Endothelial cell of umbilical vein (primary cell): ENCODE measurements at regions not wholly inside any gene's neighbourhood (a gene's known extent, or its start where the extent isn't known, plus 50 kb on each side); places are given as distances from the start of the nearest gene placed in this dataset.

Experiments used
- BruUV-seq: library from RNA; stranded (reverse); fragments of 400-500 nt; replicated peaks from 2 replicates; lab custom pipeline; 2021; lab: Mats Ljungman, UMichigan
- CTCF ChIA-PET: fragments of 300-600, 350-600 bp; sonication (Branson Sonifier 250); formaldehyde crosslinking; loops from one replicate; lab custom pipeline; 2021; ENCODE audit warnings: antibody characterized with exemption, inconsistent platforms; lab: Charles Lee
- POLR2A ChIA-PET: fragments of 300-600, 350-600 bp; sonication (Branson Sonifier 250); formaldehyde crosslinking; loops from one replicate; lab custom pipeline; 2021; ENCODE audit warnings: antibody characterized with exemption, inconsistent platforms; lab: Charles Lee
- DNase-seq: peaks from one replicate; pipeline ENCODE4 v3.0.0-alpha.2; 2011; ENCODE audit warnings: low read depth, low spot score
- FAIRE-seq: peaks from 2 replicates; lab custom pipeline; 2011; peaks lifted over from hg19 to GRCh38; lab: Jason Lieb, UNC
- H2AFZ ChIP-seq: 2 replicates; pipeline ENCODE4 v1.6.0; 2012; ENCODE audit warnings: low read depth, low read length, control low read depth, inconsistent platforms
- H3K27ac ChIP-seq: 2 replicates; pipeline ENCODE4 v1.5.1; 2011; ENCODE audit warnings: low read depth, mild to moderate bottlenecking, control low read depth, low read length, moderate library complexity; ENCODE audit not compliant: insufficient read depth
- H3K27me3 ChIP-seq, 2 experiments: 2 replicates each; pipeline versions ENCODE4 v1.6.0 to v1.6.1; 2011; ENCODE audit warnings: low read length in 2 of 2, mixed read lengths in 1 of 2; ENCODE audit not compliant: control insufficient read depth in 2 of 2, insufficient read depth in 2 of 2
- H3K36me3 ChIP-seq, 2 experiments: 2 replicates in 1 of 2; 3 replicates in 1 of 2; pipeline ENCODE4 v1.5.1; 2011; ENCODE audit warnings: low read length in 2 of 2, mild to moderate bottlenecking in 1 of 2, moderate library complexity in 1 of 2; ENCODE audit not compliant: control insufficient read depth in 2 of 2, insufficient read depth in 2 of 2; ENCODE audit errors: extremely low read depth in 1 of 2
- H3K4me1 ChIP-seq: 3 replicates; pipeline ENCODE4 v1.5.1; 2011; ENCODE audit warnings: mild to moderate bottlenecking, low read length; ENCODE audit not compliant: control insufficient read depth, insufficient read depth; ENCODE audit errors: extremely low read depth
- H3K4me2 ChIP-seq: 2 replicates; pipeline ENCODE4 v1.6.1; 2011; ENCODE audit warnings: low read length, control low read depth, mixed read lengths; ENCODE audit not compliant: insufficient read depth
- H3K4me3 ChIP-seq, 3 experiments: fragments of 200-600 bp in 1 of 3; sonication (generic), shearing (Covaris generic) in 1 of 3; replicated peaks in 1 of 3; 2 replicates each; pipeline ENCODE4 v1.5.1; 2011 to 2016; ENCODE audit warnings: control low read depth in 3 of 3, low read length in 3 of 3, mild to moderate bottlenecking in 2 of 3, inconsistent platforms in 1 of 3, low read depth in 1 of 3, moderate library complexity in 1 of 3; ENCODE audit not compliant: insufficient read depth in 1 of 3
- H3K79me2 ChIP-seq: 2 replicates; pipeline ENCODE4 v1.6.0; 2012; ENCODE audit warnings: low read length, inconsistent platforms; ENCODE audit not compliant: control insufficient read depth, insufficient read depth
- H3K9ac ChIP-seq: replicated peaks from 2 replicates; pipeline ENCODE3; 2011; ENCODE audit warnings: low read length, control low read depth; ENCODE audit not compliant: insufficient read depth; ENCODE audit errors: extremely low read depth
- H3K9me1 ChIP-seq: replicated peaks from 3 replicates; pipeline ENCODE4 v1.6.0; 2011; ENCODE audit warnings: mild to moderate bottlenecking, low read length; ENCODE audit not compliant: control insufficient read depth, insufficient read depth; ENCODE audit errors: extremely low read depth
- H3K9me3 ChIP-seq: replicated peaks from 2 replicates; pipeline ENCODE4 v1.5.1; 2012; ENCODE audit warnings: low read length, inconsistent platforms; ENCODE audit not compliant: control insufficient read depth, insufficient read depth
- H4K20me1 ChIP-seq: replicated peaks from 2 replicates; pipeline ENCODE3; 2011; ENCODE audit warnings: mild to moderate bottlenecking, low read length; ENCODE audit not compliant: control insufficient read depth, insufficient read depth; ENCODE audit errors: extremely low read depth
- CTCF ChIP-seq, 2 donors: IDR thresholded peaks; 1 replicate in 1 of 2; 2 replicates in 1 of 2; pipeline ENCODE4 v1.5.1; 2011; ENCODE audit warnings: low read length in 2 of 2, mild to moderate bottlenecking in 2 of 2, moderate library complexity in 2 of 2, control low read depth in 1 of 2, inconsistent platforms in 1 of 2, low read depth in 1 of 2; ENCODE audit not compliant: insufficient read depth in 1 of 2; ENCODE audit errors: extremely low read depth in 1 of 2
- EZH2 ChIP-seq: IDR thresholded peaks from 2 replicates; pipeline ENCODE4 v1.6.1; 2012; ENCODE audit warnings: borderline replicate concordance, low read depth, mild to moderate bottlenecking, moderate library complexity, low read length, inconsistent platforms; ENCODE audit not compliant: severe bottlenecking
- FOS ChIP-seq: IDR thresholded peaks from 2 replicates; pipeline ENCODE4 v1.6.1; 2011; ENCODE audit warnings: mild to moderate bottlenecking, low read length, moderate library complexity, borderline replicate concordance; ENCODE audit not compliant: insufficient read depth
- GATA2 ChIP-seq: IDR thresholded peaks from 2 replicates; pipeline ENCODE4 v1.7.0; 2011; ENCODE audit warnings: low read depth, mild to moderate bottlenecking, moderate library complexity, mixed read lengths, low read length; ENCODE audit not compliant: insufficient read length, insufficient read depth
- JUN ChIP-seq: IDR thresholded peaks from 2 replicates; pipeline ENCODE4 v1.6.1; 2011; ENCODE audit warnings: borderline replicate concordance, low read depth; ENCODE audit not compliant: insufficient read length, insufficient read depth
- MAX ChIP-seq: IDR thresholded peaks from 2 replicates; pipeline ENCODE4 v1.6.1; 2011; ENCODE audit not compliant: insufficient read depth, insufficient read length
- MYC ChIP-seq: IDR thresholded peaks from one replicate; pipeline ENCODE4 v1.6.1; 2011; ENCODE audit warnings: mild to moderate bottlenecking, low read depth, low read length
- POLR2A ChIP-seq: IDR thresholded peaks from 2 replicates; pipeline ENCODE4 v1.6.1; 2012; ENCODE audit warnings: low read depth, mild to moderate bottlenecking, control low read depth, low read length
- POLR2AphosphoS5 ChIP-seq: IDR thresholded peaks from 2 replicates; pipeline ENCODE4 v1.6.1; 2012; ENCODE audit warnings: low read depth, mild to moderate bottlenecking, control low read depth, low read length, moderate library complexity; ENCODE audit not compliant: insufficient read depth
- dilution Hi-C: fragments of 300-500 bp; cut with MboI; formaldehyde crosslinking; loops from one replicate; pipeline ENCODE4 v1.15.0; 2019; ENCODE audit warnings: low sequenced_read_pairs; ENCODE audit not compliant: extremely low pct_ligation_motif_present
- intact Hi-C: fragments of 100-400 bp; cut with micrococcal nuclease; formaldehyde crosslinking; loops from one replicate; pipeline ENCODE4 v1.10.0; 2022

DNA sequence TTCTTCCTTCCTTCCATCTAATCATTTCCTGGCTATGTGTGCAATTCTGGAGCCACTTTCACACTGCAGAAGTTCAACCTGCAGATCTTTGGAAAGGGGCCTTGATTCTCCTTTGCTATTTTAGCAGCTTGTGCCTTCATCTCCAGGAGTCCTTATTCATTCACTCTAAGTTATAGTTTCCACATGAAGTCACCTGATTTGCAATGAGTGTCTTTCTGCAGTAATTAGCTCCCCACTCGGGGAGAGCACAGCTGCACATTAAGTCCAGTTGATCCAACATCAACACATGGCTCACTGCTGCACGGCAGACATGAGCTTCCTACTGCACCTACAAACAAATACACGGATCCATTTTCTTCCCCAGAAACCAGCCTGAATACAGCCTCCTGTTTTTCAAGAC, 323.1 kb upstream of the TNP1 start:
- Histone ChIP-seq H3K4me3 (no peak overlapping the region), H3K4me2 (no peak overlapping the region), H3K27me3 (no peaks in the 10 kb centered on the region), H3K4me1 (no peaks in the 10 kb centered on the region), H3K9me3 (no peaks in the 10 kb centered on the region), H3K27ac (no peak overlapping the region), H3K9me1 (no peaks in the 10 kb centered on the region), H4K20me1 (no peaks in the 10 kb centered on the region), H3K79me2 (no peaks in the 10 kb centered on the region), H3K9ac (no peak overlapping the region), H3K36me3 (no peaks in the 10 kb centered on the region), H2AFZ (peak overlapping the region; percentile 1)
- intact Hi-C loops = no loop called here
- FAIRE-seq (no peak), DNase-seq (peak; percentile 10)
- ChIA-PET CTCF (interaction anchor here (1.4 to 2.3 kb wide), 2 partner anchors 11 to 17 kb away, joined by 4 to 14 read pairs; no protein-coding TSS in a partner anchor), POLR2A (no interaction called here)
- TF ChIP-seq FOS (no peak), POLR2A (no peak), CTCF (IDR thresholded peaks at IDR 0.05; ENCODE audit: extremely low read depth in 1 of 2, insufficient read depth in 1 of 2, low read depth in 1 of 2, low read length in 2 of 2) (no peak), MYC (no peak), JUN (no peak), POLR2AphosphoS5 (no peak), EZH2 (no peak), MAX (no peak), GATA2 (no peak)
- dilution Hi-C loops = no loop called here
- no TSS peak for BruUV-seq
